Gastroesophageal sphincter (tissue), 4 donors: ENCODE measurements at regions not wholly inside any gene's neighbourhood (a gene's known extent, or its start where the extent isn't known, plus 50 kb on each side); places are given as distances from the start of the nearest gene placed in this dataset.

Experiments
- ATAC-seq: fragments of 150-250 bp; one replicate; pipeline ENCODE4 v1.9.1; 2016; ENCODE audit warnings: mild to moderate bottlenecking, moderate library complexity
- H3K27ac ChIP-seq, 4 donors: fragments of 200-600 bp; sonication (generic) in 3 of 4; 1 replicate in 3 of 4; 2 replicates in 1 of 4; pipeline ENCODE4 v1.5.1; 2016 to 2019
- H3K27me3 ChIP-seq: fragments of 200-600 bp; sonication (generic); one replicate; pipeline ENCODE4 v1.5.1; 2019
- H3K36me3 ChIP-seq, 2 donors: fragments of 200-600 bp; sonication (generic); one replicate each; pipeline ENCODE4 v1.5.1; 2019; ENCODE audit warnings: control low read depth in 1 of 2
- H3K4me1 ChIP-seq, 3 donors: fragments of 200-600 bp; sonication (generic); 1 replicate in 2 of 3; 2 replicates in 1 of 3; pipeline ENCODE4 v1.5.1; 2016 to 2019; ENCODE audit warnings: control low read depth in 2 of 3
- H3K4me3 ChIP-seq, 2 donors: fragments of 200-600 bp; sonication (generic); one replicate each; pipeline ENCODE4 v1.5.1; 2019; ENCODE audit warnings: mild to moderate bottlenecking in 1 of 2, moderate library complexity in 1 of 2
- H3K9me3 ChIP-seq, 3 donors: fragments of 200-600 bp; sonication (generic); one replicate each; pipeline ENCODE4 v1.5.1; 2017 to 2019; ENCODE audit warnings: control low read depth in 2 of 3
- CTCF ChIP-seq, 4 experiments: fragments of 200-600 bp in 2 of 4; fragments of 450-650 bp in 2 of 4; sonication (generic) in 1 of 4; IDR thresholded peaks; one replicate each; pipeline ENCODE4 v1.5.1; 2017 to 2019; ENCODE audit warnings: antibody characterized with exemption in 4 of 4, mild to moderate bottlenecking in 2 of 4, moderate library complexity in 2 of 4
- EP300 ChIP-seq: sonication (generic); formaldehyde crosslinking; IDR thresholded peaks from one replicate; pipeline ENCODE4 v1.6.1; 2017; ENCODE audit warnings: antibody characterized with exemption, mild to moderate bottlenecking
- POLR2A ChIP-seq, 2 donors: fragments of 450-650 bp; IDR thresholded peaks; one replicate each; pipeline ENCODE4 v1.6.1; 2017; ENCODE audit warnings: antibody characterized with exemption in 2 of 2, mild to moderate bottlenecking in 2 of 2, moderate library complexity in 1 of 2
- POLR2AphosphoS5 ChIP-seq: sonication (generic); formaldehyde crosslinking; IDR thresholded peaks from one replicate; pipeline ENCODE4 v1.6.1; 2017; ENCODE audit warnings: antibody characterized with exemption
- WGBS, 2 donors: methylation state at CpG; one replicate each; pipeline ENCODE4 v1.1.5; 2018; ENCODE audit warnings: low coverage in 1 of 2; 5-methylcytosine and 5-hydroxymethylcytosine counted together

- Histone ChIP-seq H3K27ac (no peak overlapping the region), H3K9me3 (no peaks in the 10 kb centered on the region), H3K4me3 (no peak overlapping the region), H3K36me3 (no peaks in the 10 kb centered on the region), H3K4me1 (no peaks in the 10 kb centered on the region), H3K27me3 (no peaks in the 10 kb centered on the region)
- TF ChIP-seq EP300, result no peak
- no peak for TF ChIP-seq POLR2AphosphoS5
- no peak for TF ChIP-seq CTCF (IDR thresholded peaks at IDR 0.05)
- no peak for TF ChIP-seq POLR2A (IDR thresholded peaks at IDR 0.05)
- no peak for ATAC-seq
Measured at GRCh38 chr13:69477451-69477850, 630.2 kb upstream of the ATXN8OS start.

GRCh38 chr13:69474011-69474685, 633.5 kb upstream of the ATXN8OS start:
- H3K4me1 ChIP-seq, result no peaks in the 10 kb centered on the region
- no peak overlapping the region for H3K27ac ChIP-seq
- no peaks in the 10 kb centered on the region for H3K36me3 ChIP-seq
- no peak overlapping the region for H3K4me3 ChIP-seq
- no peak for TF ChIP-seq POLR2A (IDR thresholded peaks at IDR 0.05)
- TF ChIP-seq CTCF (IDR thresholded peaks at IDR 0.05), result no peak
- WGBS, 2 donors, result 42 to 57% methylated on average over 2 of the region's 2 CpGs
- ATAC-seq, result no peak
- H3K27me3 ChIP-seq, result no peaks in the 10 kb centered on the region
- no peaks in the 10 kb centered on the region for H3K9me3 ChIP-seq

- no peak overlapping the region for H3K27ac ChIP-seq
- no peaks in the 10 kb centered on the region for H3K9me3 ChIP-seq
- WGBS, 2 donors, result 43 to 65% methylated on average over 2 of the region's 2 CpGs
- no peak overlapping the region for H3K4me3 ChIP-seq
- H3K4me1 ChIP-seq, result no peaks in the 10 kb centered on the region
- TF ChIP-seq EP300 (no peak), POLR2AphosphoS5 (no peak), POLR2A (IDR thresholded peaks at IDR 0.05) (no peak), CTCF (IDR thresholded peaks at IDR 0.05) (no peak)
- no peak for ATAC-seq
- H3K27me3 ChIP-seq, result no peaks in the 10 kb centered on the region
- no peaks in the 10 kb centered on the region for H3K36me3 ChIP-seq
Measured at GRCh38 chr13:69468624-69469023, 639.0 kb upstream of the ATXN8OS start.

GRCh38 chr13:69461397-69461796, 646.2 kb upstream of the ATXN8OS start:
- H3K27me3 ChIP-seq, result no peaks in the 10 kb centered on the region
- no peak for ATAC-seq
- 20 to 25% methylated on average over 2 of the region's 2 CpGs for WGBS, 2 donors
- no peak overlapping the region for H3K4me3 ChIP-seq
- TF ChIP-seq CTCF (IDR thresholded peaks at IDR 0.05) (no peak), POLR2AphosphoS5 (no peak), POLR2A (IDR thresholded peaks at IDR 0.05) (no peak), EP300 (no peak)
- H3K36me3 ChIP-seq, result no peaks in the 10 kb centered on the region
- no peaks in the 10 kb centered on the region for H3K9me3 ChIP-seq
- H3K4me1 ChIP-seq, result no peaks in the 10 kb centered on the region
- no peak overlapping the region for H3K27ac ChIP-seq

GRCh38 chr13:69459346-69459745, 648.3 kb upstream of the ATXN8OS start:
- 61 to 70% methylated on average over 4 of the region's 4 CpGs for WGBS, 2 donors
- H3K4me1 ChIP-seq, result no peaks in the 10 kb centered on the region
- no peak for ATAC-seq

More at GRCh38 chr13:69459346-69459745, 648.3 kb upstream of the ATXN8OS start:
- no peaks in the 10 kb centered on the region for H3K9me3 ChIP-seq
- H3K4me3 ChIP-seq, result no peak overlapping the region
- no peak overlapping the region for H3K27ac ChIP-seq
- H3K27me3 ChIP-seq, result no peaks in the 10 kb centered on the region
- TF ChIP-seq POLR2A (IDR thresholded peaks at IDR 0.05), result no peak
- no peak for TF ChIP-seq CTCF (IDR thresholded peaks at IDR 0.05)
- no peak for TF ChIP-seq POLR2AphosphoS5
- TF ChIP-seq EP300, result no peak
- H3K36me3 ChIP-seq, result no peaks in the 10 kb centered on the region
